Neuronal stem cell (in vitro differentiated cells): ENCODE measurements at regions not wholly inside any gene's neighbourhood (a gene's known extent, or its start where the extent isn't known, plus 50 kb on each side); places are given as distances from the start of the nearest gene placed in this dataset.
"Not testable (repeated sequence)": the region's sequence is repeated elsewhere in the genome, so short reads cannot be mapped to it uniquely, and the experiment has no call there.

ENCODE experiments used
- DNase-seq: peaks from one replicate; pipeline ENCODE4 v3.0.0-alpha.2; 2013; ENCODE audit warnings: low spot score
- H2AFZ ChIP-seq: one replicate; pipeline ENCODE4 v1.6.1; 2013; ENCODE audit warnings: mild to moderate bottlenecking, low read length, inconsistent platforms
- H2AK5ac ChIP-seq: 2 replicates; pipeline ENCODE4 v1.6.1; 2013; ENCODE audit warnings: low read depth, mild to moderate bottlenecking, inconsistent platforms, low read length, moderate library complexity, mixed read lengths
- H2BK120ac ChIP-seq: 2 replicates; pipeline ENCODE4 v1.6.1; 2013; ENCODE audit warnings: low read depth, mild to moderate bottlenecking, inconsistent platforms, low read length, moderate library complexity, mixed read lengths
- H2BK12ac ChIP-seq: one replicate; pipeline ENCODE4 v1.6.1; 2013; ENCODE audit warnings: low read length, inconsistent platforms
- H2BK15ac ChIP-seq: 2 replicates; pipeline ENCODE4 v1.6.1; 2013; ENCODE audit warnings: mild to moderate bottlenecking, low read length, inconsistent platforms, mixed read lengths
- H2BK5ac ChIP-seq: one replicate; pipeline ENCODE4 v1.6.1; 2013; ENCODE audit warnings: inconsistent platforms, mild to moderate bottlenecking, low read length, moderate library complexity
- H3K14ac ChIP-seq: one replicate; pipeline ENCODE4 v1.6.1; 2013; ENCODE audit warnings: low read length, inconsistent platforms
- H3K18ac ChIP-seq: 2 replicates; pipeline ENCODE4 v1.6.1; 2013; ENCODE audit warnings: low read length, inconsistent platforms
- H3K23ac ChIP-seq: 2 replicates; pipeline ENCODE4 v1.6.1; 2013; ENCODE audit warnings: low read depth, mild to moderate bottlenecking, mixed read lengths, low read length, inconsistent platforms; ENCODE audit not compliant: poor library complexity
- H3K27ac ChIP-seq: replicated peaks from 3 replicates; pipeline ENCODE4 v1.5.1; 2013; ENCODE audit warnings: low read length, inconsistent platforms
- H3K27me3 ChIP-seq, 3 experiments: 2 replicates each; pipeline ENCODE4 v1.6.1; 2013; ENCODE audit warnings: low read length in 3 of 3, mild to moderate bottlenecking in 2 of 3, inconsistent platforms in 1 of 3, low read depth in 1 of 3, mixed read lengths in 1 of 3, moderate library complexity in 1 of 3; ENCODE audit not compliant: control insufficient read depth in 3 of 3, insufficient read depth in 3 of 3
- H3K36me3 ChIP-seq, 2 donors: replicated peaks in 1 of 2; 2 replicates each; pipeline ENCODE4 v1.6.1; 2013; ENCODE audit warnings: low read length in 2 of 2; ENCODE audit not compliant: control insufficient read depth in 2 of 2, insufficient read depth in 2 of 2
- H3K4ac ChIP-seq: 2 replicates; pipeline ENCODE4 v1.6.1; 2013; ENCODE audit warnings: inconsistent platforms, mild to moderate bottlenecking, low read length, moderate library complexity
- H3K4me1 ChIP-seq, 2 donors: 1 replicate in 1 of 2; 2 replicates in 1 of 2; pipeline ENCODE4 v1.6.1; 2013; ENCODE audit warnings: low read length in 2 of 2, low read depth in 1 of 2; ENCODE audit not compliant: control insufficient read depth in 2 of 2, insufficient read depth in 1 of 2
- H3K4me2 ChIP-seq: one replicate; pipeline ENCODE4 v1.6.1; 2013; ENCODE audit warnings: mild to moderate bottlenecking, low read length, inconsistent platforms; ENCODE audit not compliant: insufficient read depth, poor library complexity, severe bottlenecking
- H3K4me3 ChIP-seq, 2 donors: 2 replicates each; pipeline ENCODE4 v1.5.1; 2013; ENCODE audit warnings: low read length in 2 of 2, mild to moderate bottlenecking in 2 of 2, inconsistent platforms in 1 of 2, moderate library complexity in 1 of 2
- H3K79me1 ChIP-seq: one replicate; pipeline ENCODE4 v1.6.1; 2013; ENCODE audit warnings: low read depth, mild to moderate bottlenecking, inconsistent platforms, low read length, moderate library complexity
- H3K9ac ChIP-seq: one replicate; pipeline ENCODE4 v1.6.1; 2013; ENCODE audit warnings: mild to moderate bottlenecking, low read depth, low read length, inconsistent platforms; ENCODE audit not compliant: poor library complexity
- H3K9me3 ChIP-seq, 2 donors: replicated peaks in 1 of 2; 2 replicates each; pipeline versions ENCODE3 to v1.6.1; 2013; ENCODE audit warnings: low read length in 2 of 2, mild to moderate bottlenecking in 2 of 2, inconsistent platforms in 1 of 2, low read depth in 1 of 2, mixed read lengths in 1 of 2, moderate library complexity in 1 of 2; ENCODE audit not compliant: control insufficient read depth in 2 of 2, insufficient read depth in 1 of 2
- H4K8ac ChIP-seq: one replicate; pipeline ENCODE4 v1.6.1; 2013; ENCODE audit warnings: low read depth, mild to moderate bottlenecking, inconsistent platforms, low read length, moderate library complexity
- H4K91ac ChIP-seq: one replicate; pipeline ENCODE4 v1.6.1; 2013; ENCODE audit warnings: low read length, low read depth, mild to moderate bottlenecking, inconsistent platforms; ENCODE audit not compliant: poor library complexity
- WGBS, 2 donors: extraction: QIAGEN DNeasy Blood & Tissue Kit; methylation state at CpG; one replicate each; pipeline ENCODE4 v1.1.7; 2013; ENCODE audit warnings: missing lambda C conversion rate in 2 of 2, mixed read lengths in 1 of 2; ENCODE audit not compliant: insufficient read length in 2 of 2, insufficient replicate concordance in 1 of 2; ENCODE audit errors: extremely low coverage in 2 of 2; 5-methylcytosine and 5-hydroxymethylcytosine counted together

GRCh38 chr10:85139124-85139523, 810.7 kb downstream of the CCSER2 start:
- Histone ChIP-seq H2BK15ac (no peak overlapping the region), H3K27me3 (no peaks in the 10 kb centered on the region), H3K9ac (no peak overlapping the region), H4K91ac (no peak overlapping the region), H2BK5ac (no peak overlapping the region), H3K9me3 (no peaks in the 10 kb centered on the region), H2BK12ac (no peak overlapping the region), H3K4me3 (no peak overlapping the region), H4K8ac (no peak overlapping the region), H2AFZ (no peak overlapping the region), H3K4ac (no peak overlapping the region), H3K23ac (no peak overlapping the region), H3K4me1 (peaks cover 3 to 14% of the 10 kb centered on the region in 2 donors), H3K36me3 (no peaks in the 10 kb centered on the region), H3K18ac (no peak overlapping the region), H3K14ac (no peak overlapping the region), H2BK120ac (no peak overlapping the region), H2AK5ac (no peak overlapping the region), H3K4me2 (no peak overlapping the region), H3K27ac (no peak overlapping the region), H3K79me1 (peaks cover 1% of the 10 kb centered on the region)
- DNase-seq: no peak
- WGBS, 2 donors: no CpG with 5 or more reads among the region's 5 CpGs

GRCh38 chr10:85141520-85141919, 813.1 kb downstream of the CCSER2 start:
- not testable (repeated sequence) for H3K23ac ChIP-seq, H3K27ac ChIP-seq, H3K4me3 ChIP-seq, DNase-seq, H3K79me1 ChIP-seq, H2BK120ac ChIP-seq, H4K91ac ChIP-seq, H3K14ac ChIP-seq, H2BK5ac ChIP-seq, H2AK5ac ChIP-seq, H2BK12ac ChIP-seq, H3K9me3 ChIP-seq, H4K8ac ChIP-seq, H2BK15ac ChIP-seq, H3K9ac ChIP-seq, H2AFZ ChIP-seq, H3K36me3 ChIP-seq, H3K4ac ChIP-seq, H3K18ac ChIP-seq, H3K27me3 ChIP-seq, H3K4me2 ChIP-seq
- H3K4me1 ChIP-seq: peaks cover 3 to 14% of the 10 kb centered on the region in 2 donors
- WGBS, 2 donors: no CpG with 5 or more reads among the region's 25 CpGs

GRCh38 chr10:85145966-85146365, 817.6 kb downstream of the CCSER2 start:
- H3K23ac ChIP-seq: no peak overlapping the region
- H3K14ac ChIP-seq: no peak overlapping the region
- no peaks in the 10 kb centered on the region for H3K9me3 ChIP-seq
- no peak overlapping the region for H2AFZ ChIP-seq
- no peak overlapping the region for H2BK12ac ChIP-seq
- H3K4me1 ChIP-seq: peaks cover 0 to 16% of the 10 kb centered on the region in 2 donors
- H3K27ac ChIP-seq: no peak overlapping the region
- no peak overlapping the region for H3K9ac ChIP-seq
- H3K4ac ChIP-seq: no peak overlapping the region
- WGBS, 2 donors: no CpG with 5 or more reads among the region's 5 CpGs
- no peak overlapping the region for H4K8ac ChIP-seq
- H3K4me2 ChIP-seq: no peak overlapping the region
- H3K27me3 ChIP-seq: no peaks in the 10 kb centered on the region
- no peak overlapping the region for H2AK5ac ChIP-seq
- no peaks in the 10 kb centered on the region for H3K36me3 ChIP-seq
- peaks cover 1% of the 10 kb centered on the region for H3K79me1 ChIP-seq
- H4K91ac ChIP-seq: no peak overlapping the region
- DNase-seq: no peak
- no peak overlapping the region for H2BK120ac ChIP-seq
- no peak overlapping the region for H3K4me3 ChIP-seq
- H2BK5ac ChIP-seq: no peak overlapping the region
- H2BK15ac ChIP-seq: no peak overlapping the region
- no peak overlapping the region for H3K18ac ChIP-seq

- no peak overlapping the region for H3K4ac ChIP-seq
- H4K91ac ChIP-seq: no peak overlapping the region
- H3K4me3 ChIP-seq: no peak overlapping the region
- H3K23ac ChIP-seq: no peak overlapping the region
- no peak overlapping the region for H2BK15ac ChIP-seq
- no peak overlapping the region for H2AK5ac ChIP-seq
- no peak overlapping the region for H3K14ac ChIP-seq
- H3K4me2 ChIP-seq: no peak overlapping the region
- H3K27me3 ChIP-seq: no peaks in the 10 kb centered on the region
- H3K9me3 ChIP-seq: no peaks in the 10 kb centered on the region
- no peak overlapping the region for H3K18ac ChIP-seq
- no peak overlapping the region for H2BK5ac ChIP-seq
- no peak overlapping the region for H2BK120ac ChIP-seq
- no CpG with 5 or more reads among the region's 1 CpG for WGBS, 2 donors
- H3K79me1 ChIP-seq: no peaks in the 10 kb centered on the region
- H3K4me1 ChIP-seq: peaks cover 5 to 22% of the 10 kb centered on the region in 2 donors
- H3K27ac ChIP-seq: no peak overlapping the region
- H3K9ac ChIP-seq: no peak overlapping the region
- no peak overlapping the region for H2BK12ac ChIP-seq
- DNase-seq: no peak
- H3K36me3 ChIP-seq: no peaks in the 10 kb centered on the region
- no peak overlapping the region for H2AFZ ChIP-seq
- H4K8ac ChIP-seq: no peak overlapping the region
Measured at GRCh38 chr10:85147346-85148250, 819.2 kb downstream of the CCSER2 start.
